Uterus (tissue), 2 donors: ENCODE measurements at regions not wholly inside any gene's neighbourhood (a gene's known extent, or its start where the extent isn't known, plus 50 kb on each side); places are given as distances from the start of the nearest gene placed in this dataset.

Source experiments
- CTCF ChIP-seq, 4 experiments: fragments of 200-600 bp in 2 of 4; fragments of 450-650 bp in 2 of 4; sonication (generic) in 2 of 4; IDR thresholded peaks; one replicate each; pipeline ENCODE4 v1.5.1; 2016 to 2019; ENCODE audit warnings: antibody characterized with exemption in 4 of 4, mild to moderate bottlenecking in 2 of 4, moderate library complexity in 1 of 4
- POLR2A ChIP-seq, 2 donors: fragments of 450-650 bp; IDR thresholded peaks; one replicate each; pipeline ENCODE4 v1.6.1; 2016; ENCODE audit warnings: antibody characterized with exemption in 2 of 2, mild to moderate bottlenecking in 1 of 2, moderate library complexity in 1 of 2

GRCh38 chr4:10944321-10944720, 259.8 kb upstream of the CLNK start:
- TF ChIP-seq POLR2A (IDR thresholded peaks at IDR 0.05) (no peak), CTCF (IDR thresholded peaks at IDR 0.05) (no peak)
